ENCODE measurements at regions not wholly inside any gene's neighbourhood (a gene's known extent, or its start where the extent isn't known, plus 50 kb on each side); places are given as distances from the start of the nearest gene placed in this dataset.

- 87 to 88% methylated on average over 1 of the region's 1 CpG for WGBS, 2 donors
- intact Hi-C loops (cut with DNase I; ENCODE audit: low total_unique reads): no loop called here
- DNase-seq (ENCODE audit: low spot score in 2 of 2): no peak
- TF ChIP-seq POLR2A (IDR thresholded peaks at IDR 0.05): no peak
- TF ChIP-seq CTCF (IDR thresholded peaks at IDR 0.05): no peak
- no peak overlapping the region for H3K4me3 ChIP-seq (ENCODE audit: low read depth, poor library complexity, severe bottlenecking)
Observed at GRCh38 chrX:140165849-140166248, 200.5 kb upstream of the CXorf66 start.

- WGBS, 2 donors: 62 to 80% methylated on average over 5 of the region's 5 CpGs
- H3K4me3 ChIP-seq (ENCODE audit: low read depth, poor library complexity, severe bottlenecking): no peak overlapping the region
- no peak for DNase-seq (ENCODE audit: low spot score in 2 of 2)
Observed at GRCh38 chrX:140164391-140164790, 199.1 kb upstream of the CXorf66 start.

GRCh38 chrX:140163371-140164159, 198.2 kb upstream of the CXorf66 start:
- DNase-seq (ENCODE audit: low spot score in 2 of 2): no peak
- TF ChIP-seq POLR2A (IDR thresholded peaks at IDR 0.05) (no peak), CTCF (IDR thresholded peaks at IDR 0.05) (no peak)
- no peak overlapping the region for H3K4me3 ChIP-seq (ENCODE audit: low read depth, poor library complexity, severe bottlenecking)
- intact Hi-C loops (cut with DNase I; ENCODE audit: low total_unique reads): no loop called here
- WGBS, 2 donors: 66 to 86% methylated on average over 3 of the region's 3 CpGs

More at GRCh38 chrX:140164391-140164790, 199.1 kb upstream of the CXorf66 start:
- no peak for TF ChIP-seq CTCF (IDR thresholded peaks at IDR 0.05)
- no peak for TF ChIP-seq POLR2A (IDR thresholded peaks at IDR 0.05)
- intact Hi-C loops (cut with DNase I; ENCODE audit: low total_unique reads): no loop called here

GRCh38 chrX:140157611-140158010, 192.3 kb upstream of the CXorf66 start:
- DNase-seq (ENCODE audit: low spot score in 2 of 2): no peak
- intact Hi-C loops (cut with DNase I; ENCODE audit: low total_unique reads): no loop called here
- TF ChIP-seq CTCF (IDR thresholded peaks at IDR 0.05) (no peak), POLR2A (IDR thresholded peaks at IDR 0.05) (no peak)
- WGBS, 2 donors: 42 to 54% methylated on average over 4 of the region's 4 CpGs
- H3K4me3 ChIP-seq (ENCODE audit: low read depth, poor library complexity, severe bottlenecking): no peak overlapping the region

DNA sequence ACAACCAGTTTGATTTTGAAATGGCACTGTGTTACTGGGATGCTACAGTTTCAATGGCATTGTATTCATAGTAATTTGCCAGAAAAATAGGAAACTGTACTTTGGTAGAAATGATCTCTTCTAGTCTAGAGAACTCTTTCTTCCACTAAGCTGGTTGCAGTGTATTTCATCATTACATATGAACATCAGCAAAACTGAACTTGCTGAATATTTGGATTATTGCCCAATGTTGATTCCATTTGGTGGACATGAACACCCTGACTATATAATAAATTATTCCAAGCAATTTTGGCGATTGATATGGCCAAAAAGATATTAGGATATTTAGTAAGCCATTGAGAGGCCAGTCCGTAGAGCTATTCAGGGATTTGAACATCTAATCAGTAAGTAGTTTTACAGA, 191.8 kb upstream of the CXorf66 start:
- DNase-seq (ENCODE audit: low spot score in 2 of 2): no peak
- TF ChIP-seq CTCF (IDR thresholded peaks at IDR 0.05) (no peak), POLR2A (IDR thresholded peaks at IDR 0.05) (no peak)
- H3K4me3 ChIP-seq (ENCODE audit: low read depth, poor library complexity, severe bottlenecking): no peak overlapping the region
- 65 to 77% methylated on average over 2 of the region's 2 CpGs for WGBS, 2 donors
- intact Hi-C loops (cut with DNase I; ENCODE audit: low total_unique reads): no loop called here

DNA sequence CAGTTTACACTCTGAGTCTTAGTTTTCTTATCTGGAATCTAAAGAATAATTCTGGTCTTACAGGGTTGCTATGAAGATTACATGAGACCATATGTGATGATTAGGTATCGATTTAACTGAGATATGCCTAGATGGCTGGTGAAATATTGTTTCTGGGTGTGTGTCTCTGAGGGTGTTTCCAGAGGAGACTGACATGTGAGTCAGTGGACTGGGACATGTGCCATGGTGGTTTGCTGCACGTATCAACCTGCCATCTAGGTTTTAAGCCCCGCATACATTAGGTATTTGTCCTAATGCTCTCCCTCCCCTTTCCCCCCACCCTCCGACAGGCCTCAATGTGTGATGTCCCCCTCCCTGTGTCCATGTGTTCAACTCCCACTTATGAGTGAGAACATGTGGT, 186.0 kb upstream of the CXorf66 start:
- DNase-seq (ENCODE audit: low spot score in 2 of 2): no peak
- no peak overlapping the region for H3K4me3 ChIP-seq (ENCODE audit: low read depth, poor library complexity, severe bottlenecking)
- TF ChIP-seq POLR2A (IDR thresholded peaks at IDR 0.05) (no peak), CTCF (IDR thresholded peaks at IDR 0.05) (no peak)
- WGBS, 2 donors: 43 to 55% methylated on average over 4 of the region's 4 CpGs
- intact Hi-C loops (cut with DNase I; ENCODE audit: low total_unique reads): no loop called here

Measured in lower leg skin (tissue), 4 donors.